Activated naive CD8-positive, alpha-beta T cell treated with anti-CD3 and anti-CD28 coated beads, Interleukin-2, amount 50 U/mL, for 24 hours (primary cell): ENCODE measurements at regions not wholly inside any gene's neighbourhood (a gene's known extent, or its start where the extent isn't known, plus 50 kb on each side); places are given as distances from the start of the nearest gene placed in this dataset.

ENCODE experiments used
- ATAC-seq: fragments of 150-1000 bp; cut with Tn5 transposase; one replicate; pipeline ENCODE4 v1.10.0; 2021
- DNase-seq: peaks from one replicate; pipeline ENCODE4 v3.0.0; 2021
- H3K27ac Mint-ChIP-seq: one replicate; pipeline ENCODE4 v1.8.0; 2021; ENCODE audit warnings: mild to moderate bottlenecking, mixed read lengths
- H3K27me3 Mint-ChIP-seq: one replicate; pipeline ENCODE4 v1.8.0; 2021; ENCODE audit warnings: mixed read lengths
- H3K36me3 Mint-ChIP-seq: one replicate; pipeline ENCODE4 v1.8.0; 2021; ENCODE audit warnings: low read depth, mixed read lengths
- H3K4me1 Mint-ChIP-seq: one replicate; pipeline ENCODE4 v1.8.0; 2021; ENCODE audit warnings: mixed read lengths
- H3K4me3 Mint-ChIP-seq: one replicate; pipeline ENCODE4 v1.8.0; 2021; ENCODE audit warnings: mild to moderate bottlenecking, moderate library complexity, mixed read lengths
- H3K9me3 Mint-ChIP-seq: one replicate; pipeline ENCODE4 v1.8.0; 2021; ENCODE audit warnings: mixed read lengths

GRCh38 chr2:128940378-128940777, 621.7 kb upstream of the HS6ST1 start:
- ATAC-seq = no peak
- Mint-ChIP-seq H3K9me3 (no peaks in the 10 kb centered on the region), H3K36me3 (no peaks in the 10 kb centered on the region), H3K27ac (no peak overlapping the region), H3K27me3 (no peaks in the 10 kb centered on the region), H3K4me1 (no peaks in the 10 kb centered on the region), H3K4me3 (no peak overlapping the region)
- no peak for DNase-seq

- no peak overlapping the region for H3K4me3 Mint-ChIP-seq
- no peak for ATAC-seq
- no peak overlapping the region for H3K27ac Mint-ChIP-seq
- H3K9me3 Mint-ChIP-seq = no peaks in the 10 kb centered on the region
- no peak for DNase-seq
- no peaks in the 10 kb centered on the region for H3K4me1 Mint-ChIP-seq
- no peaks in the 10 kb centered on the region for H3K36me3 Mint-ChIP-seq
- H3K27me3 Mint-ChIP-seq = no peaks in the 10 kb centered on the region
Measured at GRCh38 chr2:128941751-128942150, 623.1 kb upstream of the HS6ST1 start.

DNA sequence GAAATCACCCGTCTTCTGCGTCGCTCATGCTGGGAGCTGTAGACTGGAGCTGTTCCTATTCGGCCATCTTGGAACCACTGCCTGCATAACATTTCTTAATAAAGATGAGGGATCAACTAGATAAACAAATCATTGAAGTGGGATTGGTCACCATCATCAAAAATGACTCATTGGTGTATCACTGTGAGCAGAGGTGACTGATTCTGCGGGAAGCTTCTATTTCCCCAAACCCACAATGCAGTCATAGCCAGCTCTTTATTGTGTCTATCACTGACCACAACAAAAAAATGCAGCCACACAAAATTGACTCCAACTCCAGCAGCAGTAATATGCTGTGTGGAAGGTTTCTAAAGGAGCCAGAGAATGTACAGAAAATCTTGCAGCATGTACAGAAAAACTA, 630.7 kb upstream of the HS6ST1 start:
- no peaks in the 10 kb centered on the region for H3K27me3 Mint-ChIP-seq
- H3K4me3 Mint-ChIP-seq = no peak overlapping the region
- H3K9me3 Mint-ChIP-seq = no peaks in the 10 kb centered on the region
- H3K36me3 Mint-ChIP-seq = peaks cover 2% of the 10 kb centered on the region
- H3K27ac Mint-ChIP-seq = no peak overlapping the region
- H3K4me1 Mint-ChIP-seq = no peaks in the 10 kb centered on the region
- DNase-seq (no peak), ATAC-seq (no peak)

GRCh38 chr2:128950758-128951157, 632.1 kb upstream of the HS6ST1 start:
- no peaks in the 10 kb centered on the region for H3K9me3 Mint-ChIP-seq
- no peak overlapping the region for H3K4me3 Mint-ChIP-seq
- DNase-seq = no peak
- no peaks in the 10 kb centered on the region for H3K27me3 Mint-ChIP-seq
- no peaks in the 10 kb centered on the region for H3K4me1 Mint-ChIP-seq
- no peak for ATAC-seq
- H3K27ac Mint-ChIP-seq = no peak overlapping the region
- peaks cover 2% of the 10 kb centered on the region for H3K36me3 Mint-ChIP-seq

DNA sequence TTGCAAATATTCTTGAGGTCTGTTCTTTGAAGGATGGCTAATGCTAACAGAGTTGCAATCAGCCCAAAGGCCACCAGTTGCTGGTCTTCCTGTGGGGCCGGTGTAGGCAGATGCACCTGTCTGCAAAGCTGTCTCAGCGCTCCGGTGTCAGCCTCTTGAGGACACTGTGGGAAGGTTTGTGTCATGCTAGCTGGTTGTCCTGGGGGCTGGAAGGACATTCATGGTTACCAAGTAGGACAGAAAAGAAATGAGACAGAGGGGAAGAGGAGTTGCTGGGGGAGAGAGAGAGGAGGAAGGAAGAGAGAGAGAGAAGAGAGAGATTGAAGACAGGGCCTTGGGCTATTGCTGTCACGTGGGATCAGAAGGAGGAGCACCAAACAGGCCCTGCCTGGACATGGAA, 639.6 kb upstream of the HS6ST1 start:
- H3K27me3 Mint-ChIP-seq = no peaks in the 10 kb centered on the region
- no peak overlapping the region for H3K27ac Mint-ChIP-seq
- peaks cover 11% of the 10 kb centered on the region for H3K9me3 Mint-ChIP-seq
- DNase-seq = no peak
- H3K4me1 Mint-ChIP-seq = no peaks in the 10 kb centered on the region
- ATAC-seq = no peak
- no peak overlapping the region for H3K4me3 Mint-ChIP-seq
- no peaks in the 10 kb centered on the region for H3K36me3 Mint-ChIP-seq

GRCh38 chr2:128967646-128968045, 649.0 kb upstream of the HS6ST1 start:
- no peak for ATAC-seq
- Mint-ChIP-seq H3K9me3 (peaks cover 9% of the 10 kb centered on the region), H3K4me1 (no peaks in the 10 kb centered on the region), H3K4me3 (no peak overlapping the region), H3K27ac (no peak overlapping the region), H3K27me3 (no peaks in the 10 kb centered on the region), H3K36me3 (no peaks in the 10 kb centered on the region)
- DNase-seq = no peak

DNA sequence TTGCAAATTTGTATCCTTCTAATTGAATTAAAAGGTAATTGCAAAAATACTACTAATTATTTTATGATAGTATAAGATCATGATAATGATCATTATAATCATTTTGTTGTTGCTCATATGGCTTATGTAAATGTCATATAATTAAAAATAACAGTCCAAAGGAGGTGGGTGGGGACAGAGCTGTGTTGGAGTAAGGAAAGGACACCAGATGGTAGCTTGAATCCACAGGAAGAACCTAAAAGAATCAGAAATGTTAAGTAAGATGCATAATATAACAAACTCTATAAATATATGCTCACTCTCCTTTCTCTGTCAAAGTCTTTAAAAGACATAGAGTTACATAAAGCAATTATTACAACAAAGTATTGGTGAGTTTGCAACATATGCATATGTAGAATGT, 650.7 kb upstream of the HS6ST1 start:
- Mint-ChIP-seq H3K27ac (no peak overlapping the region), H3K9me3 (no peaks in the 10 kb centered on the region), H3K36me3 (no peaks in the 10 kb centered on the region), H3K27me3 (no peaks in the 10 kb centered on the region), H3K4me3 (no peak overlapping the region), H3K4me1 (no peaks in the 10 kb centered on the region)
- DNase-seq = no peak
- ATAC-seq = no peak

DNA sequence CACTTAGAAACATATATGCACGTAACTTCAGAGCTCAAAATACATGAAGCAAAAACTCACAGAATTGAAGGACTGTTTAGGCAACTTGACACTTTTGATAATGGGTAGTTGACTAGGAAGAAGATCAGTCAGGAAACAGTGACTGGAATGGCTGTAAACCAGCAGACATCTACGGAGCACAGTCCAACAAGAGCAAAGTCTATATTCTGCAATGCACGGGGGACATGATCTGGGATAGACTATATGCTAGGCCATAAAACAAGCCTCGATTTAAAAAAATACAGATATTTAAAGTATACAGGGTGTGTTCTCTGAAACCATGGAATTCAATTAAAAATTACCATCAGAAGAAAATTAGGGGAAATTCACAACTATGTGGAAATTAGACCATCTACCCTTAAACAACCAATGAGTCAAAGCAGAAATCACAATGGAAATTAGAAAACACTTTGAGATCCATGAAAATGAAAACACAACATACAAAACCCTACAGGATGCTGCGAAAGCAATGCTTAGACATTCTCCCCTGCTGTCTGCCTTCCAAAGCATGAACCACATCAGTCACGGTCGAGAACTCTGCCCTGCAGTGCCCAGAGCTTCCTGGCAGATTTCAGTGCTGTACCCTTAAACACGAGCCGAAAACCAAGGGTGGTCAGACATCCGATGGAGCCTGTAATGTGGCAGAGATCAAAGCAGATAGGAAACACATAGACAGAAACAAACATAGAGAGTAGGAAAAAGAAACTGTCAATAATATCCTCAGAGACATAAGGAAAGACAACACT, 651.9 kb upstream of the HS6ST1 start:
- no peaks in the 10 kb centered on the region for H3K27me3 Mint-ChIP-seq
- no peaks in the 10 kb centered on the region for H3K36me3 Mint-ChIP-seq
- no peaks in the 10 kb centered on the region for H3K9me3 Mint-ChIP-seq
- ATAC-seq (no peak), DNase-seq (no peak)
- H3K4me1 Mint-ChIP-seq = no peaks in the 10 kb centered on the region
- H3K4me3 Mint-ChIP-seq = no peak overlapping the region
- no peak overlapping the region for H3K27ac Mint-ChIP-seq

DNA sequence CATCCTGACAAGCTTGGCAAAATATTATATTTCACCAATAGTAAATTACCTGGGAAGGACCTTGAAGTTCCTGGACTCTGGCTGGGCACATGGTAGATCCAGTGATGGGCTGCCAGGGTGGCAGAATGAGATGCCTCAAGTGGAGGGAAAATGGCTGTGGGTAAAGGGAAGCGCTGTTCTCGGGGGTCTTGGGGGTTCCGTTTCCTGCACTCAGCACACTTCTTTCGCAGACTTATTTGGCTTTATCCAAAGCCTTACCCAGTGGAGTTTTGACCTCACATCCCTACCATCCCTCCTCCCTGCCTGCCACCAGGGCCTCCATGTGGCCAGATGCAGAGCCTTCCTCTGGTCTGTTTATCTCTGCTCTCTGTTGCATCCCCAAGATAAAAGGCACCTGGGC, 654.9 kb upstream of the HS6ST1 start:
- no peak overlapping the region for H3K27ac Mint-ChIP-seq
- no peak overlapping the region for H3K4me3 Mint-ChIP-seq
- DNase-seq (no peak), ATAC-seq (no peak)
- H3K27me3 Mint-ChIP-seq = no peaks in the 10 kb centered on the region
- H3K36me3 Mint-ChIP-seq = no peaks in the 10 kb centered on the region
- H3K4me1 Mint-ChIP-seq = no peaks in the 10 kb centered on the region
- no peaks in the 10 kb centered on the region for H3K9me3 Mint-ChIP-seq

DNA sequence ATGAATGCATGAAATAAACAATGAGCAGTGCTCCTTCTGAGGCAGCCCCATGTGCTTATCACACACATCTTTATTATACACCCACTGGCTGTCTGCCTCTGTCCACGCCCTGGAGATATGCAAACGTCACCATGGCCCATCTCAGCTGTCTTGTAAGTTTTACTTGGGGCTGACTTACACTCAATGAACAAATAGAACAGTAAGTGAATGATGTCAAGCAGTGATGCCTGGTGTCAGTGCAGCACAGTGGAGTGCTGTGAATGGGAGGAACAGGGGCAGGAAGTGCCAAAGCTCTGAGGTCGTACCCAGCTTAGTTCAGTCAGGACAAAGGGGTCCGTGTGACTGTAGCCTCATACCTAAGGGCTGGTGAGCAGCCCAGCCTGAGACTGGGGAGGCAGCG, 659.5 kb upstream of the HS6ST1 start:
- no peaks in the 10 kb centered on the region for H3K9me3 Mint-ChIP-seq
- no peaks in the 10 kb centered on the region for H3K27me3 Mint-ChIP-seq
- no peak overlapping the region for H3K4me3 Mint-ChIP-seq
- no peak for ATAC-seq
- no peaks in the 10 kb centered on the region for H3K4me1 Mint-ChIP-seq
- no peak overlapping the region for H3K27ac Mint-ChIP-seq
- no peaks in the 10 kb centered on the region for H3K36me3 Mint-ChIP-seq
- no peak for DNase-seq

DNA sequence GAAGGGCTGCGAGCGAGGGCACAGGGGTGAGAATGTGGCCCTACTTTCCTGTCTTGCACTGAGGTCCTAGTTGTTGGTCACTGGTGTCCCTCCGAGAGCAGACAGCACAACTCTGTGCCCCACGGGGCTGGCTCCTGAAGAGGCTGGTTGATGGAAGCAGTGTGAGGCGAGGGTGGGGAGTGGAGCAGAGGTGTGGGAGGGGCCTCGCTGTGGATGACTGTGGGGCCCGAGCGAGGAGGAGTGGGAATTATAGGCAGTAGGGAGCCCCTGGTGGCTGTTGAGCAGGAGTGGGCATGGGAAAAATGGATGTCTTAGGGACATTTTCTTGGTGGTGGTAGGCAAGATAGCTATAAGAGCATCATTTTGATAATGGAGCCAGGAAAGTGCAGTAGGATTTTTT, 660.5 kb upstream of the HS6ST1 start:
- Mint-ChIP-seq H3K27ac (no peak overlapping the region), H3K9me3 (no peaks in the 10 kb centered on the region), H3K36me3 (no peaks in the 10 kb centered on the region), H3K27me3 (no peaks in the 10 kb centered on the region), H3K4me1 (no peaks in the 10 kb centered on the region), H3K4me3 (no peak overlapping the region)
- ATAC-seq (no peak), DNase-seq (no peak)

DNA sequence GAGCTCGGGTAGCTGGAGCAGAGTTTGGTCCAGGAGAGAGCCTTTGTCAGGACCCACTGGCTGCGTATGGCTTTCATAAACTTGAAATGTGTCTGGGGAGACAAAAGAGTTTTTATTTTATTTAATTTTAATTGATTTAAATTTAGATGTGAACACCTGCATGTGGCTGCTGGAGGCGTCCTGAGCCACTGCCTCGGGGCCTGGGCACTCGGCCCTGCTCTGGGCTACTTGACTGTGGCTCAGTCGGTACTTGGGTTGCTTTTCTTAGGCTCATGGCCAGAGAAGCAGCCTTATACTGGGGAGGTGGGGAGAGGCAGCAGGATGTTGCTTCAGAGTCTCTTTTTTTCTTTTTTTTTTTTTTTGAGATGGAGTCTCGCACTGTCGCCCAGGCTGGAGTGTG, 661.8 kb upstream of the HS6ST1 start:
- Mint-ChIP-seq H3K4me3 (no peak overlapping the region), H3K27ac (no peak overlapping the region), H3K27me3 (no peaks in the 10 kb centered on the region), H3K36me3 (no peaks in the 10 kb centered on the region), H3K4me1 (no peaks in the 10 kb centered on the region), H3K9me3 (no peaks in the 10 kb centered on the region)
- ATAC-seq = no peak
- no peak for DNase-seq

- Mint-ChIP-seq H3K27me3 (no peaks in the 10 kb centered on the region), H3K36me3 (no peaks in the 10 kb centered on the region), H3K4me3 (no peak overlapping the region), H3K4me1 (no peaks in the 10 kb centered on the region), H3K27ac (no peak overlapping the region), H3K9me3 (no peaks in the 10 kb centered on the region)
- ATAC-seq (no peak), DNase-seq (no peak)
Measured at GRCh38 chr2:128981353-128981752, 662.7 kb upstream of the HS6ST1 start.

DNA sequence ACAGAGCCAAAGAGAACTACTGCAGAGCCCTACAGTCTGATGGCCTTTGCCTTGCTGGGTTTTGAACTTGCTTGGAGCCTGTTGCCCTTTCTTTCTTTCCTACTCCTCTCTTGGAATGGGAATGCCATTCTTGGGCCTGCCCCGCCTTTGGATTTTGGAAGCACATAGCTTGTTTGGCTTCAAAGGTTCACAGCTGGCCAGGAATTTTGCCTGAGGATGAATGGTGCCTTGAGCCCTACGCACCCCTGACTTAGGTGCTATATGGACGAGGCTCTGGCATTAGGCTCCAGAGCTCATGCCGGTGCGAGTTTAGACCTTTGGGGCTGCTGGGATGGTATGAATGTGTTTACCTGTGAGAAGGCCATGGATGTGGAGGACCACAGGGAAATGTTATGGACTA, 663.3 kb upstream of the HS6ST1 start:
- no peak overlapping the region for H3K27ac Mint-ChIP-seq
- H3K27me3 Mint-ChIP-seq = no peaks in the 10 kb centered on the region

DNA sequence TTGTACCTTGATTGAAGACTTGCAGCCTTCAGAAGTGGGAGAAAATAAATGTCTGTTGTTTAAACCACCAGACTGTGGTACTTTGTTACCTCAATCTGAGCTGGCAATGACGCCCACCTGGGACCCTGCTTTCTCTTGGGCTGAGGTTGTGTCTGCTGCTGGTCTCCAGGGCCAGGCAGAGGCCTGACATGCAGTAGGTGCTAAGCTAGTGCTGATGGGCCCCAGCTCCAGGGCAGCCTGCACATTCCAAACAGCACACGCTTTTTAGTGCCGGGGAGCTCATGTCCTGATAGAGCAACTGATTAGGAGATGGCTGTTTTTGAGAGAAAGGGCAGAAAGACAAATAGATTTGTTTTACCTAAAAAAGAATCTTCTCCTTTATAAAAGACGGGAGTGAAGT, 664.0 kb upstream of the HS6ST1 start:
- H3K9me3 Mint-ChIP-seq = no peaks in the 10 kb centered on the region

More for the DNA sequence above, 663.3 kb upstream of the HS6ST1 start:
- no peaks in the 10 kb centered on the region for H3K4me1 Mint-ChIP-seq
- H3K4me3 Mint-ChIP-seq = no peak overlapping the region
- DNase-seq = no peak
- no peaks in the 10 kb centered on the region for H3K9me3 Mint-ChIP-seq
- no peaks in the 10 kb centered on the region for H3K36me3 Mint-ChIP-seq
- ATAC-seq = no peak

DNA sequence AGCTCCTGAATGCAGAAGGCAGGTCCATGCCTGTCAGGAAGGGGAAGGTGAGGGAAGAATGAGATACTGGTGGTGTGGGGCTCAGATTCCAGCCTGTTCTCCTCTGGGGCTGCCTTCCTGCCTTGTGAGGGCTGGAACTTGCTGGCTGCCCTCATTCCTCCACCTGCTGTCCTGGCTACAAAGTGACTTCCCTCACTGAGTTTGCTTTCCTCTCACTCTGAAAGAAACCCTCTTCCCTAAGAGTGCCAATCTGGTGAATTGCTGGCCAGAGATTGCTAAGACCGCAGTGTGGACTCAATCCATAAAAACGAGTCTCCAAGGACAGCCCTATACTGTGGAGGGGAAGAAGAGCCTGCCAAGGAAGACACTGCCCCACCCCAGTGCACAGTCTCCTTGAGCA, 664.4 kb upstream of the HS6ST1 start:
- ATAC-seq (no peak), DNase-seq (no peak)
- no peaks in the 10 kb centered on the region for H3K9me3 Mint-ChIP-seq
- no peaks in the 10 kb centered on the region for H3K36me3 Mint-ChIP-seq
- H3K27ac Mint-ChIP-seq = no peak overlapping the region
- no peak overlapping the region for H3K4me3 Mint-ChIP-seq
- no peaks in the 10 kb centered on the region for H3K27me3 Mint-ChIP-seq
- H3K4me1 Mint-ChIP-seq = no peaks in the 10 kb centered on the region

More for the DNA sequence above, 664.0 kb upstream of the HS6ST1 start:
- Mint-ChIP-seq H3K4me3 (no peak overlapping the region), H3K27ac (no peak overlapping the region), H3K4me1 (no peaks in the 10 kb centered on the region), H3K27me3 (no peaks in the 10 kb centered on the region), H3K36me3 (no peaks in the 10 kb centered on the region)
- no peak for ATAC-seq
- DNase-seq = no peak
